MM.1S (cell line): ENCODE measurements at regions not wholly inside any gene's neighbourhood (a gene's known extent, or its start where the extent isn't known, plus 50 kb on each side); places are given as distances from the start of the nearest gene placed in this dataset.

Experiments used
- EZH2phosphoT487 ChIP-seq: fragments of 300-600 bp; sonication (generic); IDR thresholded peaks from 2 replicates; pipeline ENCODE4 v1.6.1; 2018; ENCODE audit warnings: antibody characterized with exemption, low read length
- TF ChIP-seq, protein P1 (sequence below): fragments of 300-600 bp; sonication (generic); IDR thresholded peaks from 2 replicates; pipeline ENCODE4 v1.5.1; 2016; ENCODE audit warnings: antibody characterized with exemption, low read length, mixed read lengths

DNA sequence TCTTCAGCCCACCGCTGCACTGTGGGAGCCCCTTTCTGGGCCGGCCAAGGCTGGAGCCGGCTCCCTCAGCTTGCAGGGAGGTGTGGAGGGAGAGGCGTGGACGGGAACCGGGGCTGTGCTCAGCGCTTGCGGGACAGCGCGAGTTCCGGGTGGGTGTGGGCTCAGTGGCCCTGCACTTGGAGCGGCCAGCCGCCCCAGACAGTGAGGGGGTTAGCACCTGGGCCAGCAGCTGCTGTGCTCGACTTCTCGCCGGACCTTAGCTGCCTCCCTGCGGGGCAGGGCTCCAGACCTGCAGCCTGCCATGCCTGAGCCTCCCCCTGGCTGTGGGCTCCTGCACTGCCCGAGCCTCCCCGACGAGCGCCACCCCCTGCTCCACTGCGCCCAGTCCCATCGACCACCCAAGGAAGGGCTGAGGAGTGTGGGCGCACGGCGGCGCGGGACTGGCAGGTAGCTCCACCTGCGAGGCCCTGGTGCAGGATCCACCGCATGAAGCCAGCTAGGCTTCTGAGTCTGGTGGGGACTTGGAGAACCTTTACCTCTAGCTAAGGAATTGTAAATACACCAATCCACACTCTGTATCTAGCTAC, 92.9 kb upstream of the MAST4 start:
- TF ChIP-seq, protein P1, sequence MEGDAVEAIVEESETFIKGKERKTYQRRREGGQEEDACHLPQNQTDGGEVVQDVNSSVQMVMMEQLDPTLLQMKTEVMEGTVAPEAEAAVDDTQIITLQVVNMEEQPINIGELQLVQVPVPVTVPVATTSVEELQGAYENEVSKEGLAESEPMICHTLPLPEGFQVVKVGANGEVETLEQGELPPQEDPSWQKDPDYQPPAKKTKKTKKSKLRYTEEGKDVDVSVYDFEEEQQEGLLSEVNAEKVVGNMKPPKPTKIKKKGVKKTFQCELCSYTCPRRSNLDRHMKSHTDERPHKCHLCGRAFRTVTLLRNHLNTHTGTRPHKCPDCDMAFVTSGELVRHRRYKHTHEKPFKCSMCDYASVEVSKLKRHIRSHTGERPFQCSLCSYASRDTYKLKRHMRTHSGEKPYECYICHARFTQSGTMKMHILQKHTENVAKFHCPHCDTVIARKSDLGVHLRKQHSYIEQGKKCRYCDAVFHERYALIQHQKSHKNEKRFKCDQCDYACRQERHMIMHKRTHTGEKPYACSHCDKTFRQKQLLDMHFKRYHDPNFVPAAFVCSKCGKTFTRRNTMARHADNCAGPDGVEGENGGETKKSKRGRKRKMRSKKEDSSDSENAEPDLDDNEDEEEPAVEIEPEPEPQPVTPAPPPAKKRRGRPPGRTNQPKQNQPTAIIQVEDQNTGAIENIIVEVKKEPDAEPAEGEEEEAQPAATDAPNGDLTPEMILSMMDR = no peak
- TF ChIP-seq EZH2phosphoT487 = no peak
